HCT116 (cell line): ENCODE measurements at regions not wholly inside any gene's neighbourhood (a gene's known extent, or its start where the extent isn't known, plus 50 kb on each side); places are given as distances from the start of the nearest gene placed in this dataset.

Experiments used
- ATAC-seq: fragments of 200-7000 bp; cut with Tn5 transposase; 2 replicates; pipeline ENCODE4 v1.9.1; 2020; ENCODE audit warnings: mild to moderate bottlenecking, moderate library complexity
- BruUV-seq: library from RNA; stranded (reverse); fragments of 400-500 nt; replicated peaks from 2 replicates; lab custom pipeline; 2021; lab: Mats Ljungman, UMichigan
- CTCF ChIA-PET: fragments of 300-600 bp; sonication (Branson Sonifier 250); formaldehyde crosslinking; loops from one replicate; lab custom pipeline; 2021; ENCODE audit warnings: antibody characterized with exemption; lab: Charles Lee
- POLR2A ChIA-PET: fragments of 300-600, 350-600 bp; sonication (Branson Sonifier 250); formaldehyde crosslinking; loops from one replicate; lab custom pipeline; 2021; ENCODE audit warnings: antibody characterized with exemption; lab: Charles Lee
- RAD21 ChIA-PET, 2 experiments: fragments of 300-600 bp; sonication (Branson Sonifier 250); formaldehyde crosslinking; loops; one replicate each; lab custom pipeline; 2023; ENCODE audit warnings: low total read pairs in 2 of 2; ENCODE audit not compliant: uncharacterized antibody in 2 of 2, unreplicated experiment in 2 of 2, low non-redundant PET in 1 of 2; lab: Charles Lee
- DNase-seq: peaks from one replicate; pipeline ENCODE4 v3.0.0-alpha.2; 2010; ENCODE audit warnings: low read depth, low spot score
- H2AFZ ChIP-seq: fragments of 200-600 bp; shearing (Covaris generic), sonication (generic); 2 replicates; pipeline ENCODE4 v1.6.1; 2017; ENCODE audit warnings: low read depth, mixed run types, mixed read lengths, antibody characterized with exemption, low read length; ENCODE audit not compliant: poor library complexity, severe bottlenecking
- H3K27ac ChIP-seq: 2 replicates; pipeline ENCODE4 v1.5.1; 2012; ENCODE audit warnings: low read depth, low read length
- H3K27me3 ChIP-seq: fragments of 200-600 bp; sonication (generic); 2 replicates; pipeline ENCODE4 v1.6.1; 2016; ENCODE audit warnings: mixed run types, low read length, mixed read lengths; ENCODE audit not compliant: insufficient read depth
- H3K36me3 ChIP-seq, 2 experiments: fragments of 200-500 bp in 1 of 2; fragments of 200-600 bp in 1 of 2; sonication (Bioruptor generic) in 1 of 2; sonication (generic) in 1 of 2; 2 replicates each; pipeline versions ENCODE4 v1.5.1 to v1.6.1; 2014 to 2016; ENCODE audit warnings: low read length in 2 of 2, inconsistent platforms in 1 of 2, mixed read lengths in 1 of 2, mixed run types in 1 of 2; ENCODE audit not compliant: insufficient read depth in 2 of 2, control insufficient read depth in 1 of 2
- H3K4me1 ChIP-seq, 2 experiments: fragments of 200-600 bp in 1 of 2; sonication (generic) in 1 of 2; 2 replicates each; pipeline versions ENCODE4 v1.5.1 to v1.6.1; 2012 to 2017; ENCODE audit warnings: low read length in 2 of 2, inconsistent platforms in 1 of 2, mild to moderate bottlenecking in 1 of 2, mixed read lengths in 1 of 2, mixed run types in 1 of 2, moderate library complexity in 1 of 2; ENCODE audit not compliant: insufficient read depth in 2 of 2, control insufficient read depth in 1 of 2
- H3K4me2 ChIP-seq: fragments of 200-600 bp; sonication (generic); 2 replicates; pipeline ENCODE4 v1.6.1; 2017; ENCODE audit warnings: mixed run types, low read length, mixed read lengths
- H3K4me3 ChIP-seq, 2 experiments: fragments of 200-600 bp in 1 of 2; sonication (generic) in 1 of 2; replicated peaks in 1 of 2; 2 replicates each; pipeline ENCODE4 v1.5.1; 2011 to 2016; ENCODE audit warnings: low read length in 2 of 2, control low read depth in 1 of 2, low read depth in 1 of 2, mild to moderate bottlenecking in 1 of 2, mixed read lengths in 1 of 2, mixed run types in 1 of 2
- H3K79me2 ChIP-seq: fragments of 200-600 bp; sonication (generic); 2 replicates; pipeline ENCODE4 v1.6.1; 2017; ENCODE audit warnings: mild to moderate bottlenecking, mixed run types, low read length, moderate library complexity, mixed read lengths; ENCODE audit not compliant: insufficient read depth
- H3K9ac ChIP-seq: fragments of 200-600 bp; sonication (generic); 2 replicates; pipeline ENCODE4 v1.6.1; 2016; ENCODE audit warnings: low read length, mixed read lengths
- H3K9me2 ChIP-seq: fragments of 200-600 bp; sonication (generic), shearing (Covaris generic); 2 replicates; pipeline ENCODE4 v1.6.1; 2017; ENCODE audit warnings: mixed run types, mild to moderate bottlenecking, moderate library complexity; ENCODE audit not compliant: insufficient read depth
- H3K9me3 ChIP-seq, 2 experiments: fragments of 200-500 bp in 1 of 2; fragments of 200-600 bp in 1 of 2; sonication (Bioruptor generic) in 1 of 2; sonication (generic) in 1 of 2; 2 replicates each; pipeline ENCODE4 v1.6.1; 2014 to 2017; ENCODE audit warnings: low read length in 2 of 2, mixed read lengths in 2 of 2, inconsistent platforms in 1 of 2, low read depth in 1 of 2, mild to moderate bottlenecking in 1 of 2, mixed run types in 1 of 2, moderate library complexity in 1 of 2; ENCODE audit not compliant: control insufficient read depth in 1 of 2, insufficient read depth in 1 of 2
- H4K20me1 ChIP-seq: fragments of 200-600 bp; sonication (generic), shearing (Covaris generic); 2 replicates; pipeline ENCODE4 v1.6.1; 2017; ENCODE audit warnings: mixed run types, mild to moderate bottlenecking, moderate library complexity; ENCODE audit not compliant: insufficient read depth
- ATF3 ChIP-seq: IDR thresholded peaks from 2 replicates; pipeline ENCODE4 v1.6.1; 2012
- CBX3 ChIP-seq: IDR thresholded peaks from 2 replicates; pipeline ENCODE4 v1.6.1; 2012; ENCODE audit warnings: low read depth
- CEBPB ChIP-seq: IDR thresholded peaks from 2 replicates; pipeline ENCODE4 v1.6.1; 2012; ENCODE audit warnings: low read depth
- EGR1 ChIP-seq: IDR thresholded peaks from 2 replicates; pipeline ENCODE4 v1.6.1; 2012; ENCODE audit warnings: low read depth
- EZH2 ChIP-seq: fragments of 200-600 bp; sonication (generic); IDR thresholded peaks from 2 replicates; pipeline ENCODE4 v1.6.1; 2017; ENCODE audit warnings: antibody characterized with exemption, mixed run types
- POLR2A ChIP-seq: IDR thresholded peaks from 2 replicates; pipeline ENCODE4 v1.7.0; 2011; ENCODE audit warnings: borderline replicate concordance; ENCODE audit not compliant: insufficient read depth, insufficient read length; ENCODE audit errors: extremely low read depth
- RAD21 ChIP-seq: IDR thresholded peaks from 2 replicates; pipeline ENCODE4 v1.6.1; 2012; ENCODE audit warnings: low read depth, mild to moderate bottlenecking
- REST ChIP-seq: IDR thresholded peaks from 2 replicates; pipeline ENCODE4 v1.6.1; 2012; ENCODE audit warnings: low read depth
- SP1 ChIP-seq: IDR thresholded peaks from 2 replicates; pipeline ENCODE4 v1.6.1; 2012; ENCODE audit warnings: low read depth
- YY1 ChIP-seq: IDR thresholded peaks from 2 replicates; pipeline ENCODE4 v1.6.1; 2011; ENCODE audit warnings: low read length, low read depth, moderate library complexity, mild to moderate bottlenecking; ENCODE audit not compliant: insufficient replicate concordance; ENCODE audit errors: extremely low read depth
- ZNF274 ChIP-seq: fragments of 200-500 bp; sonication (Bioruptor generic); IDR thresholded peaks from 2 replicates; pipeline ENCODE4 v1.6.1; 2014; ENCODE audit warnings: mild to moderate bottlenecking, low read depth, low read length, inconsistent platforms
- intact Hi-C: fragments of 100-400 bp; cut with micrococcal nuclease; formaldehyde crosslinking; loops from 2 replicates; pipeline ENCODE4 v1.10.0; 2022

- Histone ChIP-seq H3K79me2 (no peaks in the 10 kb centered on the region), H4K20me1 (no peaks in the 10 kb centered on the region), H2AFZ (no peak overlapping the region), H3K36me3 (no peaks in the 10 kb centered on the region), H3K4me3 (no peak overlapping the region), H3K27ac (no peak overlapping the region), H3K27me3 (no peaks in the 10 kb centered on the region), H3K4me2 (no peak overlapping the region), H3K9ac (no peak overlapping the region), H3K9me2 (no peaks in the 10 kb centered on the region), H3K4me1 (no peaks in the 10 kb centered on the region), H3K9me3 (no peaks in the 10 kb centered on the region)
- no TSS peak for BruUV-seq
- no peak for TF ChIP-seq SP1
- TF ChIP-seq ATF3, result no peak
- no peak for TF ChIP-seq RAD21
- no peak for TF ChIP-seq ZNF274
- TF ChIP-seq YY1, result no peak
- no peak for TF ChIP-seq EZH2
- no peak for TF ChIP-seq POLR2A
- no peak for TF ChIP-seq CEBPB
- no peak for TF ChIP-seq CBX3
- no peak for TF ChIP-seq REST
- TF ChIP-seq EGR1, result no peak
- POLR2A ChIA-PET, result no interaction called here
- ATAC-seq (no peak), DNase-seq (no peak)
- CTCF ChIA-PET, result no interaction called here
- RAD21 ChIA-PET, result no interaction called here
- intact Hi-C loops, result no loop called here
Observed at GRCh38 chr3:148612278-148612677, 85.4 kb upstream of the AGTR1 start.
